Keratinocyte (primary cell): ENCODE measurements at regions not wholly inside any gene's neighbourhood (a gene's known extent, or its start where the extent isn't known, plus 50 kb on each side); places are given as distances from the start of the nearest gene placed in this dataset.

Source experiments
- EZH2 ChIP-seq: IDR thresholded peaks from one replicate; pipeline ENCODE4 v1.6.1; 2012; ENCODE audit warnings: inconsistent platforms, mild to moderate bottlenecking, low read length, moderate library complexity
- TF ChIP-seq, protein P1 (sequence below), 3 experiments: IDR thresholded peaks in 1 of 3; conservative IDR thresholded peaks in 1 of 3; optimal IDR thresholded peaks in 1 of 3; 2 replicates in 2 of 3; 3 replicates in 1 of 3; pipeline versions ENCODE3 to v1.5.1; 2011; ENCODE audit warnings: low read length in 3 of 3, mild to moderate bottlenecking in 3 of 3, moderate library complexity in 2 of 3, control low read depth in 1 of 3, inconsistent platforms in 1 of 3; ENCODE audit not compliant: insufficient read depth in 2 of 3; ENCODE audit errors: extremely low read depth in 1 of 3

DNA sequence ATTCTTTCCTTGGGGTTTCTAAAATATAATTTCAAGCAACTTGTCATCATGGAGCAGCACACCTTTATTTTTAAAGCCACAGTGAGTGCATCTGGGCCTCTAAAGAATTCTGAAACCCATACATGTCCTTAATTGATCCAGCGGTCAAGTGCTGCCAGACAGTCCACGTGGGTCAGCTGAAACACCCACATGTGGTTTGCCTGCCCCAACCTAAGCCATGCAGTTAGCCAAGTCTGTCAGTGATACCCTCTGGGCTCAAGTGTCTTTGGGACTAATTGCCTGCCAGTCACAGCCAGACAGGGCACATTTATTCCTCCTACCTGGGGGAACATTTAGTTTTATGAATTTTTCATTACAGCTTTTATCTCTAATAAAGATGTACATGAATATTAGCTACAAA is 291.4 kb upstream of the SLC30A5 start:
- TF ChIP-seq, protein P1, sequence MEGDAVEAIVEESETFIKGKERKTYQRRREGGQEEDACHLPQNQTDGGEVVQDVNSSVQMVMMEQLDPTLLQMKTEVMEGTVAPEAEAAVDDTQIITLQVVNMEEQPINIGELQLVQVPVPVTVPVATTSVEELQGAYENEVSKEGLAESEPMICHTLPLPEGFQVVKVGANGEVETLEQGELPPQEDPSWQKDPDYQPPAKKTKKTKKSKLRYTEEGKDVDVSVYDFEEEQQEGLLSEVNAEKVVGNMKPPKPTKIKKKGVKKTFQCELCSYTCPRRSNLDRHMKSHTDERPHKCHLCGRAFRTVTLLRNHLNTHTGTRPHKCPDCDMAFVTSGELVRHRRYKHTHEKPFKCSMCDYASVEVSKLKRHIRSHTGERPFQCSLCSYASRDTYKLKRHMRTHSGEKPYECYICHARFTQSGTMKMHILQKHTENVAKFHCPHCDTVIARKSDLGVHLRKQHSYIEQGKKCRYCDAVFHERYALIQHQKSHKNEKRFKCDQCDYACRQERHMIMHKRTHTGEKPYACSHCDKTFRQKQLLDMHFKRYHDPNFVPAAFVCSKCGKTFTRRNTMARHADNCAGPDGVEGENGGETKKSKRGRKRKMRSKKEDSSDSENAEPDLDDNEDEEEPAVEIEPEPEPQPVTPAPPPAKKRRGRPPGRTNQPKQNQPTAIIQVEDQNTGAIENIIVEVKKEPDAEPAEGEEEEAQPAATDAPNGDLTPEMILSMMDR (optimal IDR thresholded peaks at IDR 0.05 in 1 of 3, IDR thresholded peaks at IDR 0.05 in 1 of 3, conservative IDR thresholded peaks at IDR 0.05 in 1 of 3; ENCODE audit: extremely low read depth in 1 of 3, insufficient read depth in 2 of 3, low read length in 3 of 3) = no peak
- TF ChIP-seq EZH2 = no peak
